ENCODE measurements at regions not wholly inside any gene's neighbourhood (a gene's known extent, or its start where the extent isn't known, plus 50 kb on each side); places are given as distances from the start of the nearest gene placed in this dataset.

- no peak for TF ChIP-seq CTCF (IDR thresholded peaks at IDR 0.05)
- TF ChIP-seq EP300 (IDR thresholded peaks at IDR 0.05) = no peak
Observed at GRCh38 chr10:131739206-131739605, 161.6 kb upstream of the PPP2R2D start.
